ENCODE measurements at regions not wholly inside any gene's neighbourhood (a gene's known extent, or its start where the extent isn't known, plus 50 kb on each side); places are given as distances from the start of the nearest gene placed in this dataset.

- TF ChIP-seq MZF1 (tag by site-specific recombination; IDR thresholded peaks at IDR 0.05; ENCODE audit: borderline replicate concordance) (no peak), ZNF214 (tag by site-specific recombination; IDR thresholded peaks at IDR 0.05; ENCODE audit: borderline replicate concordance) (no peak), ZNF558 (tag by site-specific recombination; IDR thresholded peaks at IDR 0.05) (no peak), ZNF626 (tag by site-specific recombination; IDR thresholded peaks at IDR 0.05) (no peak), ZNF670 (tag by site-specific recombination; IDR thresholded peaks at IDR 0.05; ENCODE audit: low read depth) (no peak), ZBTB1 (tag by site-specific recombination; IDR thresholded peaks at IDR 0.05) (no peak), ZNF621 (tag by site-specific recombination; IDR thresholded peaks at IDR 0.05) (no peak), ZNF202 (tag by site-specific recombination; IDR thresholded peaks at IDR 0.05; ENCODE audit: borderline replicate concordance) (no peak)
These were observed 108.8 kb upstream of the IGSF1 start (continued) for GRCh38 chrX:131397891-131398290.

GRCh38 chrX:131399678-131400428, 110.7 kb upstream of the IGSF1 start:
- Histone ChIP-seq H3K36me3 (ENCODE audit: control insufficient read depth in 2 of 2, insufficient read depth in 1 of 2, low read length in 2 of 2) (no peaks in the 10 kb centered on the region), H3K9me3 (ENCODE audit: control insufficient read depth, insufficient read depth, low read depth, low read length) (no peaks in the 10 kb centered on the region), H3K4me3 (ENCODE audit: low read depth, low read length) (no peak overlapping the region), H3K4me1 (ENCODE audit: control insufficient read depth, insufficient read depth, low read length) (no peaks in the 10 kb centered on the region), H3K27ac (ENCODE audit: extremely low read depth, low read depth, low read length) (no peak overlapping the region)
- TF ChIP-seq OVOL3 (tag by site-specific recombination; IDR thresholded peaks at IDR 0.05) (no peak), ZIC2 (tag by site-specific recombination; IDR thresholded peaks at IDR 0.05) (no peak), ZNF626 (tag by site-specific recombination; IDR thresholded peaks at IDR 0.05) (no peak), ZNF169 (tag by site-specific recombination; IDR thresholded peaks at IDR 0.05) (no peak), REST (tag by site-specific recombination; IDR thresholded peaks at IDR 0.05) (no peak), ZNF398 (tag by site-specific recombination; IDR thresholded peaks at IDR 0.05) (no peak), SCRT2 (tag by site-specific recombination; IDR thresholded peaks at IDR 0.05) (no peak)
- ChIA-PET CTCF (no interaction called here), POLR2A (no interaction called here)

- CTCF ChIA-PET: interaction anchor here (0.6 kb wide), 1 partner anchor 88 kb away, joined by 3 read pairs; no protein-coding TSS in a partner anchor
- POLR2A ChIA-PET: no interaction called here
- no peak for TF ChIP-seq ZNF660 (tag by site-specific recombination; IDR thresholded peaks at IDR 0.05)
- no peak for TF ChIP-seq ZBTB11 (tag by site-specific recombination; conservative IDR thresholded peaks at IDR 0.05; ENCODE audit: low read depth)
- TF ChIP-seq ZNF266 (tag by site-specific recombination; IDR thresholded peaks at IDR 0.05; ENCODE audit: low read depth): no peak
- TF ChIP-seq PBX3 (CRISPR knock-in tag; IDR thresholded peaks at IDR 0.05): no peak
- no peak for TF ChIP-seq ZNF354C (tag by site-specific recombination; IDR thresholded peaks at IDR 0.05; ENCODE audit: borderline replicate concordance, low read depth)
- no peak for TF ChIP-seq ZNF248 (tag by site-specific recombination; IDR thresholded peaks at IDR 0.05)
- TF ChIP-seq YY1 (tag by site-specific recombination; IDR thresholded peaks at IDR 0.05): no peak
- no peak for TF ChIP-seq KLF9 (tag by site-specific recombination; IDR thresholded peaks at IDR 0.05; ENCODE audit: low read depth)
- no peak for TF ChIP-seq ZNF391 (tag by site-specific recombination; IDR thresholded peaks at IDR 0.05; ENCODE audit: borderline replicate concordance, low read depth)
These were observed 113.2 kb upstream of the IGSF1 start for GRCh38 chrX:131402124-131402811.

More at GRCh38 chrX:131402124-131402811, 113.2 kb upstream of the IGSF1 start:
- H3K36me3 ChIP-seq (ENCODE audit: control insufficient read depth in 2 of 2, insufficient read depth in 1 of 2, low read length in 2 of 2): no peaks in the 10 kb centered on the region
- H3K4me3 ChIP-seq (ENCODE audit: low read depth, low read length): no peak overlapping the region
- H3K27ac ChIP-seq (ENCODE audit: extremely low read depth, low read depth, low read length): no peak overlapping the region
- H3K4me1 ChIP-seq (ENCODE audit: control insufficient read depth, insufficient read depth, low read length): no peaks in the 10 kb centered on the region
- H3K9me3 ChIP-seq (ENCODE audit: control insufficient read depth, insufficient read depth, low read depth, low read length): no peaks in the 10 kb centered on the region
